ENCODE measurements at regions not wholly inside any gene's neighbourhood (a gene's known extent, or its start where the extent isn't known, plus 50 kb on each side); places are given as distances from the start of the nearest gene placed in this dataset.
"Not testable (repeated sequence)": the region's sequence is repeated elsewhere in the genome, so short reads cannot be mapped to it uniquely, and the experiment has no call there.

DNA sequence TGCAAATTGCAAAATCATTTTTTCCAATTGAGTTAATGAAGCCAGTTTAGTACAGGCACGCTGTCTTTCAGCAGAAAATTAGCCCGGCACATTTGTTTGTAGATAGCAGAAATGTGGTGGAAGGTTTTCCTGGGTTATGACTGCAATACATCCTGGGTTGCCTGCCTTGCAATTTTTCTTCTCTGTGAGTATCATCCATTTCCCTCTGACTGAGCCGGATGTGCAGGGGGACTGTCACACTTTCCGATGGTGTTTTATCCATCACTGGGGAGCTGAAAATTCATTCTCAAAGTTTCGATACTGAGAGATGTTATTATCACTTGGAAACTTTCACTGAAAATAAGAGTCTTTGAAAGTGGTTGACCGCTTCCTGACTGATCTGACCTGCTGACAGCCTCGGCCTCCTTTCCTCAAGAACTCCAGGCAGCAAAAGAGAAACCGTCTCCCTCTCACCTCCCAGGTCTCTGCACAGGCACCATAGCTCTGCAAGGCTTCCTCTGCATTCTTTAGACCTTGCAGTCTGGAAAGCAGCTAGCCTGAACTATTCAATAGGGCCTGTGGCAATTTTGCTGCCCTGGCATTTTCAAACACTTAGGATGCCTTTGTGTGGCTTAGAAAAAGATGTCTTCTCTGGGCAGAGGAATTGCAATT is 320.8 kb upstream of the NRP1 start:
- TF ChIP-seq, protein P1, sequence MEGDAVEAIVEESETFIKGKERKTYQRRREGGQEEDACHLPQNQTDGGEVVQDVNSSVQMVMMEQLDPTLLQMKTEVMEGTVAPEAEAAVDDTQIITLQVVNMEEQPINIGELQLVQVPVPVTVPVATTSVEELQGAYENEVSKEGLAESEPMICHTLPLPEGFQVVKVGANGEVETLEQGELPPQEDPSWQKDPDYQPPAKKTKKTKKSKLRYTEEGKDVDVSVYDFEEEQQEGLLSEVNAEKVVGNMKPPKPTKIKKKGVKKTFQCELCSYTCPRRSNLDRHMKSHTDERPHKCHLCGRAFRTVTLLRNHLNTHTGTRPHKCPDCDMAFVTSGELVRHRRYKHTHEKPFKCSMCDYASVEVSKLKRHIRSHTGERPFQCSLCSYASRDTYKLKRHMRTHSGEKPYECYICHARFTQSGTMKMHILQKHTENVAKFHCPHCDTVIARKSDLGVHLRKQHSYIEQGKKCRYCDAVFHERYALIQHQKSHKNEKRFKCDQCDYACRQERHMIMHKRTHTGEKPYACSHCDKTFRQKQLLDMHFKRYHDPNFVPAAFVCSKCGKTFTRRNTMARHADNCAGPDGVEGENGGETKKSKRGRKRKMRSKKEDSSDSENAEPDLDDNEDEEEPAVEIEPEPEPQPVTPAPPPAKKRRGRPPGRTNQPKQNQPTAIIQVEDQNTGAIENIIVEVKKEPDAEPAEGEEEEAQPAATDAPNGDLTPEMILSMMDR (IDR thresholded peaks at IDR 0.05): no peak
- no peak for TF ChIP-seq POLR2AphosphoS5 (IDR thresholded peaks at IDR 0.05)
- intact Hi-C loops (cut with DNase I; ENCODE audit: low total_unique reads) (no loop called here), in situ Hi-C loops (cut with MboI; ENCODE audit: low pct_ligation_motif_present in 1 of 4, low pct_unique_long_range_greater_than_20kb in 1 of 4, low sequenced_read_pairs in 3 of 4) (no loop called here)
- H3K27ac ChIP-seq: no peak overlapping the region
- no peaks in the 10 kb centered on the region for H3K4me1 ChIP-seq
- H3K36me3 ChIP-seq: no peaks in the 10 kb centered on the region
- no peaks in the 10 kb centered on the region for H3K27me3 ChIP-seq
- no peaks in the 10 kb centered on the region for H3K9me3 ChIP-seq
- WGBS, 2 donors (ENCODE audit: low coverage in 1 of 2): 78 to 81% methylated on average over 5 to 8 of the region's 8 CpGs
- H3K4me3 ChIP-seq: no peak overlapping the region
- no peak for DNase-seq

DNA sequence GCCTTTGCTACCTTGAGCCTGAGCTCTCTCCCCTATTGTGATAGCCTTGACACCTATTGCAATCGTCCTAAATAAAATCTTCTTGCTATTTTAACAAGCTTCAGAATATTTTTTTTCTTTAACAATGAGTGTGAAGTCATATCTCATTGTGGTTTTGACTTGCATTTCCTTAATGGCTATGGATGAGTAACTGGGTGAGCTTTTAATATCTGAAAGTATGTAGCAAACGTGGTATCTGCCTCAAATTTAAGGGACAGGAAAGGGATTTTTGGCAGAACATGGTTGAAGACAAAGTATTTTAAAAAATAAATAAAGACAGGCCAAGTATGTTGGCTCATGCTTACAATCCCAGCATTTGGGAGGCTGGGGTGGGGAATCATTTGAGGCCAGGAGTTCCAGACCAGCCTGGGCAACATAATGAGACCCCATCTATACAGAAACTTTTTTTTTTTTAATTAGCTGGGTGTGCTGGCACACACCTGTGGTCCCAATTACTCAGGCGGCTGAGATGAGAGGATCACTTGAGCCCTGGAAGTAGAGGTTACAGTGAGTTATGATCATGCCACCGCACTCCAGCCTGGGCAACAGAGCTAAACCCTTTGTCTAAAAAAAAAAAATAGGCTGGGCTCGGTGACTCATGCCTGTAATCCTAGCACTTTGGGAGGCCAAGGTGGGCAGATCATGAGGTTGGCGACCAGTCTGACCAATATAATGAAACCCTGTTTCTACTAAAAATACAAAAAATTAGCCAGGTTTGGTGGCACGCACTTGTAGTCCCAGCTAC is 319.3 kb upstream of the NRP1 start:
- DNase-seq: no peak
- Histone ChIP-seq H3K4me1 (no peaks in the 10 kb centered on the region), H3K4me3 (no peak overlapping the region), H3K27me3 (no peaks in the 10 kb centered on the region), H3K27ac (no peak overlapping the region), H3K36me3 (no peaks in the 10 kb centered on the region), H3K9me3 (no peaks in the 10 kb centered on the region)
- intact Hi-C loops (cut with DNase I; ENCODE audit: low total_unique reads): no loop called here
- in situ Hi-C loops (cut with MboI; ENCODE audit: low pct_ligation_motif_present in 1 of 4, low pct_unique_long_range_greater_than_20kb in 1 of 4, low sequenced_read_pairs in 3 of 4): no loop called here
- TF ChIP-seq EP300 (IDR thresholded peaks at IDR 0.05; ENCODE audit: low read depth) (no peak), POLR2AphosphoS5 (IDR thresholded peaks at IDR 0.05) (no peak), POLR2A (IDR thresholded peaks at IDR 0.05) (no peak)
- TF ChIP-seq, protein P1 (IDR thresholded peaks at IDR 0.05): no peak
- 66 to 76% methylated on average over 4 to 7 of the region's 7 CpGs for WGBS, 2 donors (ENCODE audit: low coverage in 1 of 2)

DNA sequence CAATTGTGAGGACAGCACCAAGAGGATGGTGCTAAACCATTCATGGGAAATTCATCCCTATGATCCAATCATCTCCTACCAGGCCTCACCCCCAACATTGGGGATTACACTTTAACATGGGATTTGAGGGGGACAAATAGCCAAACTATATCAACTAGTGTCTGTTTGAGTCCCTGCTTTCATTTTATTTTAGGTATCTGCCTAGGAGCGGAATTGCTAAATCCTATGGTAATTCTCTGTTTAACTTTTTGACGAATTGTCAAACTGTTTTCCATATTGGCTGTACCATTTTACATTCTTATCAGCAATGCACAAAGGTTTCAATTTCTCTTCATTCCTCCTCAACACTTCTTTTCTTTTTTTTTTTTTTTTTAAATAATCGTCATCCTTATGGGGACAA is 318.4 kb upstream of the NRP1 start:
- no peak for DNase-seq
- no peaks in the 10 kb centered on the region for H3K27me3 ChIP-seq
- no peak overlapping the region for H3K4me3 ChIP-seq
- H3K27ac ChIP-seq: no peak overlapping the region
- no peaks in the 10 kb centered on the region for H3K9me3 ChIP-seq
- no peaks in the 10 kb centered on the region for H3K4me1 ChIP-seq
- in situ Hi-C loops (cut with MboI; ENCODE audit: low pct_ligation_motif_present in 1 of 4, low pct_unique_long_range_greater_than_20kb in 1 of 4, low sequenced_read_pairs in 3 of 4) (no loop called here), intact Hi-C loops (cut with DNase I; ENCODE audit: low total_unique reads) (no loop called here)
- TF ChIP-seq, protein P1 (IDR thresholded peaks at IDR 0.05): no peak
- no peak for TF ChIP-seq POLR2AphosphoS5 (IDR thresholded peaks at IDR 0.05)
- TF ChIP-seq POLR2A (IDR thresholded peaks at IDR 0.05): no peak
- TF ChIP-seq EP300 (IDR thresholded peaks at IDR 0.05; ENCODE audit: low read depth): no peak
- H3K36me3 ChIP-seq: no peaks in the 10 kb centered on the region
- 88 to 92% methylated on average over 3 of the region's 3 CpGs for WGBS, 2 donors (ENCODE audit: low coverage in 1 of 2)

DNA sequence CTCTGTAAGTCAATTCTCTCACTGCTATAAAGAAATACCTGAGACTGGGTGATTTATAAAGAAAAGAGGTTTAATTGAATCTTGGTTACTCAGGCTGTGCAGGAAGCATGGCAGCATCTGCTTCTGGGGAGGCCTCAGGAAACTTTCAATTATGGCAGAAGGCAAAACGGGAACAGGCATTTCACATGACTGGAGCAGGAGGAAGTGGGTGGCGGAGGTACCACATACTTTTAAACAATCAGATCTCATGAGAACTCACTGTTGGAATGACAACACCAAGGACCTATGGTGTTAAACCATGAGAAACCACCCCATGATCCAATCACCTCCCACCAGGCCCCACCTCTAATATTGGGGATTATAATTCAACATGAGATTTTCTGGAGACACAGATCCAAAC is 315.7 kb upstream of the NRP1 start:
- 74% methylated on average over 2 of the region's 2 CpGs; no CpG with 5 or more reads in 1 of the 2 donors for WGBS, 2 donors (ENCODE audit: low coverage in 1 of 2)
- intact Hi-C loops (cut with DNase I; ENCODE audit: low total_unique reads); H3K36me3 ChIP-seq; H3K4me3 ChIP-seq; H3K27me3 ChIP-seq; H3K27ac ChIP-seq; in situ Hi-C loops (cut with MboI; ENCODE audit: low pct_ligation_motif_present in 1 of 4, low pct_unique_long_range_greater_than_20kb in 1 of 4, low sequenced_read_pairs in 3 of 4); H3K4me1 ChIP-seq; DNase-seq; H3K9me3 ChIP-seq: not testable (repeated sequence)
